HL-60 (cell line): ENCODE measurements at regions not wholly inside any gene's neighbourhood (a gene's known extent, or its start where the extent isn't known, plus 50 kb on each side); places are given as distances from the start of the nearest gene placed in this dataset.

Source experiments
- DNase-seq, 2 experiments: peaks; one replicate each; pipeline ENCODE4 v3.0.0-alpha.2; 2010 to 2020; ENCODE audit warnings: low read depth in 1 of 2, low spot score in 1 of 2
- H3K27ac ChIP-seq: fragments of 250-450 bp; sonication (Bioruptor Pico); replicated peaks from 2 replicates; pipeline ENCODE4 v1.5.1; 2020; ENCODE audit warnings: mild to moderate bottlenecking, moderate library complexity
- H3K27me3 ChIP-seq: fragments of 250-450 bp; sonication (Bioruptor Pico); 2 replicates; pipeline ENCODE4 v1.5.1; 2021; ENCODE audit warnings: mild to moderate bottlenecking, moderate library complexity; ENCODE audit not compliant: insufficient read depth, poor library complexity, severe bottlenecking
- H3K4me3 ChIP-seq: replicated peaks from 2 replicates; pipeline ENCODE4 v1.5.1; 2011; ENCODE audit warnings: mild to moderate bottlenecking, control low read depth, low read length; ENCODE audit not compliant: insufficient read depth
- GABPA ChIP-seq: IDR thresholded peaks from 2 replicates; pipeline ENCODE4 v1.6.1; 2012; ENCODE audit warnings: low read depth
- POLR2AphosphoS5 ChIP-seq: IDR thresholded peaks from 2 replicates; pipeline ENCODE4 v1.6.1; 2012; ENCODE audit warnings: low read depth
- REST ChIP-seq: IDR thresholded peaks from 2 replicates; pipeline ENCODE4 v1.6.1; 2012; ENCODE audit warnings: low read depth; ENCODE audit not compliant: insufficient replicate concordance
- SPI1 ChIP-seq: IDR thresholded peaks from 2 replicates; pipeline ENCODE4 v1.6.1; 2012; ENCODE audit warnings: low read depth, mild to moderate bottlenecking, borderline replicate concordance
- TF ChIP-seq, protein P1 (sequence below): IDR thresholded peaks from one replicate; pipeline ENCODE4 v1.5.1; 2011; ENCODE audit warnings: low read length, control low read depth, inconsistent platforms; ENCODE audit not compliant: insufficient read depth

- peaks cover 34% of the 10 kb centered on the region for H3K27me3 ChIP-seq
- H3K4me3 ChIP-seq, result no peak overlapping the region
These were observed 140.5 kb upstream of the ZNF536 start for GRCh38 chr19:30231408-30232318.

GRCh38 chr19:30233375-30233774 lies 138.8 kb upstream of the ZNF536 start:
- DNase-seq, result no peak
- TF ChIP-seq SPI1 (no peak), GABPA (no peak), REST (no peak), POLR2AphosphoS5 (no peak)
- TF ChIP-seq, protein P1, sequence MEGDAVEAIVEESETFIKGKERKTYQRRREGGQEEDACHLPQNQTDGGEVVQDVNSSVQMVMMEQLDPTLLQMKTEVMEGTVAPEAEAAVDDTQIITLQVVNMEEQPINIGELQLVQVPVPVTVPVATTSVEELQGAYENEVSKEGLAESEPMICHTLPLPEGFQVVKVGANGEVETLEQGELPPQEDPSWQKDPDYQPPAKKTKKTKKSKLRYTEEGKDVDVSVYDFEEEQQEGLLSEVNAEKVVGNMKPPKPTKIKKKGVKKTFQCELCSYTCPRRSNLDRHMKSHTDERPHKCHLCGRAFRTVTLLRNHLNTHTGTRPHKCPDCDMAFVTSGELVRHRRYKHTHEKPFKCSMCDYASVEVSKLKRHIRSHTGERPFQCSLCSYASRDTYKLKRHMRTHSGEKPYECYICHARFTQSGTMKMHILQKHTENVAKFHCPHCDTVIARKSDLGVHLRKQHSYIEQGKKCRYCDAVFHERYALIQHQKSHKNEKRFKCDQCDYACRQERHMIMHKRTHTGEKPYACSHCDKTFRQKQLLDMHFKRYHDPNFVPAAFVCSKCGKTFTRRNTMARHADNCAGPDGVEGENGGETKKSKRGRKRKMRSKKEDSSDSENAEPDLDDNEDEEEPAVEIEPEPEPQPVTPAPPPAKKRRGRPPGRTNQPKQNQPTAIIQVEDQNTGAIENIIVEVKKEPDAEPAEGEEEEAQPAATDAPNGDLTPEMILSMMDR, result no peak
- H3K4me3 ChIP-seq, result no peak overlapping the region
- H3K27me3 ChIP-seq, result peaks cover 22% of the 10 kb centered on the region
- H3K27ac ChIP-seq, result no peak overlapping the region

More at GRCh38 chr19:30231408-30232318, 140.5 kb upstream of the ZNF536 start:
- no peak for TF ChIP-seq POLR2AphosphoS5
- no peak for TF ChIP-seq GABPA
- H3K27ac ChIP-seq, result no peak overlapping the region
- DNase-seq, result no peak

- no peak overlapping the region for H3K27ac ChIP-seq
- no peak overlapping the region for H3K4me3 ChIP-seq
- no peak for DNase-seq
- H3K27me3 ChIP-seq, result peaks cover 9% of the 10 kb centered on the region
- TF ChIP-seq REST, result no peak
- TF ChIP-seq, protein P1, result no peak
- TF ChIP-seq GABPA, result no peak
- no peak for TF ChIP-seq POLR2AphosphoS5
- no peak for TF ChIP-seq SPI1
These were observed 136.2 kb upstream of the ZNF536 start for GRCh38 chr19:30235946-30236345.

- TF ChIP-seq POLR2AphosphoS5 (no peak), REST (no peak), GABPA (no peak), SPI1 (no peak)
- TF ChIP-seq, protein P1, result no peak
- Histone ChIP-seq H3K27me3 (peaks cover 7% of the 10 kb centered on the region), H3K4me3 (no peak overlapping the region), H3K27ac (no peak overlapping the region)
- no peak for DNase-seq
These were observed 135.6 kb upstream of the ZNF536 start for GRCh38 chr19:30236587-30236986.
